CD4-positive, alpha-beta T cell treated with Interferon gamma for 1 hour (primary cell): ENCODE measurements at regions not wholly inside any gene's neighbourhood (a gene's known extent, or its start where the extent isn't known, plus 50 kb on each side); places are given as distances from the start of the nearest gene placed in this dataset.

Experiments used
- DNase-seq: peaks from one replicate; pipeline ENCODE4 v3.0.0-alpha.2; 2020

- DNase-seq, result no peak
These were observed 554.2 kb downstream of the TCERG1L start for GRCh38 chr10:130757271-130757670.

DNA sequence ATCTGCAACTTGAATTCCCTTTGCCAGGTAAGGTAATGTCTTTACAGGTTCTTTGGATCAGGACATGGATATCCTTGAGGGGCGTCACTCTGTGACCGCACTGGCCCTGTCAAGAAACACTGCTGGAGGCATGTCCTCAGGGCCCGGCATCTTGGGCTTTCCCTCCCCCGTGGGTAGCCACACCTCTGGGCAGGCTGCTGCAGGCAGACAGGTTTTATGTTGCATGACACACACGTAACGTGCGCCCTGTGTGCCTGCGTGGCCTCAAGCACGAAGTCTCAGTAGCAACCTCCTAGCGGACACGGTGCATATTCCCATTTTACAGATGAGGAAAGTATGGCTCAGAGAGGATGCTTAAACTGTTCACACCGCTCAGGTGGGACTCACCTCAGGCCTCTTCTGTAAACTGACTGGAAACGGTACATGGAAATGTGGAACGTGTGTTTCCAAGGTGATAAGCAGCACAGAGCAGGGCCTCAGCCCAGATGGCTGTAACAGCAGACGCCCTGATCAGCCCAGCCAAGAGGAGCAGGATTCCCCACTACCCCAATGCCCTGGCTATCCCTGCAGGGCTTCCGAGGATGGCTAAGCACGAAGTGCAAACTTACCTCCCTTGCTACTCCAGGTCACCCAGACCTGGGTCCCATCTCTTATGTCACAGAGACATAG, 553.6 kb downstream of the TCERG1L start:
- no peak for DNase-seq

GRCh38 chr10:130758529-130758928, 553.0 kb downstream of the TCERG1L start:
- DNase-seq, result no peak

- no peak for DNase-seq
These were observed 550.4 kb downstream of the TCERG1L start for GRCh38 chr10:130761032-130761575.

GRCh38 chr10:130761788-130762301, 549.7 kb downstream of the TCERG1L start:
- no peak for DNase-seq

DNA sequence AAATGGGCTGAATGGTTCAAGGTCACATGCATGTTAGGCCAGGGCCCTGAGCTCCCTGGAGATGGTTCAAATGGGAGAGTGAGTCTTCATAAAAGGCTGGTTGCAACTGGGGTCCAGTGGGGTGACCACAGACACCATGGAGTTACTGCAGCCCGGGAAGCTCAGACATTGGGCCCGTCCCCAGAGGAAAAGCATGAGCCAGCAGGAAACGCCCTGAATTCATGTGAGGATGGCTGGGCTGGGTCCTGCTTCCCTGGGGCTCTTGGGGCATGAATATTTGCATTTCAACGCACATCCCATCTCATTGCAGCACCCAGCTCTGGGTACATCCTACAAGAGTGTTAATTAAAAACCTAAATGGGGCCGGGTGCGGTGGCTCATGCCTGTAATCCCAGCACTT, 549.0 kb downstream of the TCERG1L start:
- DNase-seq, result no peak

- DNase-seq, result no peak
These were observed 548.5 kb downstream of the TCERG1L start for GRCh38 chr10:130763071-130763470.

- DNase-seq, result no peak
These were observed 548.0 kb downstream of the TCERG1L start for GRCh38 chr10:130763491-130763890.

GRCh38 chr10:130764651-130765050, 546.9 kb downstream of the TCERG1L start:
- no peak for DNase-seq

- no peak for DNase-seq
These were observed 545.5 kb downstream of the TCERG1L start for GRCh38 chr10:130766071-130766470.

DNA sequence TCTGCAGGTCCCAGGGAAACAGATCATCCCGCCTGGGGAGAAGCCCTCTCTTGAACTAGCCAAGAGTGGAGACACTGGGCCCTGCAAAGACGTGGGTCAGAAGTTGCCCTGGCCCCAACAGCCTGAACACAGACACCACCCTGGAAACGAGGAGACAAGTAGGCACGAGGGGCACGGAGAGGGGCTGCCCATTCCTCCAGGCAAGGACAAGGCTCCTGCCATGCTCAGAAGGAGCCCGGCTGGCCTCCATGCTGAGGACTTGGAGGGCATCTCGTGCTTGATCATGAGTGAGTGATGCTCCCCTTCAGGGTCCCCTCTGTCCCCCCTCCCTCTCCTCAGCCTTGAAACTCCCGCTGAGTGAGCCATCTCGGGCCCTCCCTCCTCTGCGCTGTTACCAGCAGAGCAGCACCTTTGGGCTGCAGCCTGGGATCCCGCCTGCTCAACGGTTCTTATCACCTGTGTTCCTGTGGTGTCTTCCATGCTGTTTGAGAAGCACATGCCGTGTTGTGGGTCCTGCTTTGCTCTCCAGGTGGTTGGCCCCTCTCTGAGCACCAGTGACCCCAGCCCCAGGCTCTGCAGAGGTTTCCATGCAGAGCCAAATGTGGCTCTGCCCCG, 544.3 kb downstream of the TCERG1L start:
- DNase-seq, result no peak

DNA sequence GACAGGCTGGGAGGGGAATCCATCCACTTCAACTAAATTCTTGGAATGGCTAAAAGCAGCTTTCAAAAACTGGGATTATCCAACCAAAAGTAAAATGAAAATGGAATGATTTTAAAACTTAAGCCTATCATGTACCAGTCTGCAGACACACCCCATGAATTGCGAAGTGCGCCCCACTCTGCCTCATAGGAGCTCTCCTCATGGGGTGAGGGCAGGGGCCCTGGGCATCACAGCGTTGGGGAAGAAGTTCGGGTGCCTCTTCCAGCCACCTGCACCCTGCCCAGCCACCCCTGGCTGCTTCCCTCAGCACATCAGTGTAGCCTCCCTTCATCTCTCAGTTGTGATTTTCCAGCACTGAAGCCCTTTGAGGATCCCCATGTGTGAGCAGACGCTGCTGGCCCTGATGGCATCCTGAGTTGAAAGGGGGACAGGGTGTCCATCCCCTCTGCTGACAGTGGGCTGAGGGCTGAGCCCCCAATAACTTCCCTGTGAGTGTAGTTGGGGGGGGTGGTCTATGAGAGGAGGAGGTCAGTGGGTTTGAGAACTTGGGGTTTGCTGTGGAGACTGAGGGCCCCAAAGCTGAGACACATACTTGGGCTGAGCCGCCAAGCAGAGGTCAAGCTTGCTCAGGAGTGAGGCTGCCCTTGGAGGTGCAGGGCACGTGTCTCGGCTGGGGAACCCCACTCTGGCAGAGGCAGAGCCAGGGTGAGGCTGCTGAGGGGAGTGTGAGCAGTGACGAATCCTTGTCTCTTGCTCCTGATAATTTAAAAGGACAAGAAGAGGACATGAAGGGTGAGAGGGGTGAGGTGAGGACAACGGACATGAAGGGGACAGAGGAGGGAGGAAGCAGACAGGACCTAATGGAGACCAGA, 542.1 kb downstream of the TCERG1L start:
- DNase-seq, result no peak

GRCh38 chr10:130770018-130770630, 541.4 kb downstream of the TCERG1L start:
- DNase-seq, result no peak

DNA sequence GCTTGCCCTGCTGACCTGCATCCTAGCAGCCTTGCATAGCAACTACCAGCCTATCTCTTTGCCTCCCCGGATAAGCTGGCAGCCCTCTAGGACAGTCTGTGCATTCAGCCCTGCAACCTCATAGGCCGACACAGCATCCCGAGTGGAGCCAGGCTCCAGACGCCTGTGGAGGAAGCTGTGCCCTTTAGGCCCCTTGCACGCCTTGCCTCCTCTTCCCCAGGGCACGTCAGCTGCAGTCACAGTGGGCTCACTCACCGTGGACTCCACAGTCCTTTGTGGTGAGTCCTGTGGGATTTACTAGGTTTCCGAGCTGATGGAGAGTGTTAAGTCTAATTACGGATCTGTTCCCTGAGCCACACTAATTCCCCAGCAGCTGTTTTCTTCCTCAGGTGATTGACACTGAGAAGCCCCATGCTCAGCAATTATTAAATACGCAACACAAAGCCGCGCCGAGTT, 540.0 kb downstream of the TCERG1L start:
- DNase-seq, result no peak

DNA sequence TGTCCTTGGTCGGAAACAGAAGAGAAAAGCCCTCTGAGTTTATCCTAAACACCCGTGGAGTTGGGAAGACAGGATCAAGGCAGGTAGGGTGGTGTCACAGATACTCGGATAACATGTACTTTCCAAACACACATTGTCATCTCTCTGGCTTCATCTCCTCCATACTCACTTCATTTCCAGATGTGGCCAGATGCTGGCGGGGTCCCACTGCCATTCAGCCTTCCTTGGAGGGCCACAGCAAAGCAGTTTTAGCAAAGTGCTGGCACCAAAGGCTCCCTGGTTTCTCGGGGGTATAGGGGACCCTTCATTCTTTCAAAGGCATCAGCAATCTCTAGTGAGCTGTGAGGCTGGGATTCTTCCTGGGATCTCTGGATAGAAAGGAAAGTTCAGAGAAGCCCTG, 539.5 kb downstream of the TCERG1L start:
- no peak for DNase-seq

DNA sequence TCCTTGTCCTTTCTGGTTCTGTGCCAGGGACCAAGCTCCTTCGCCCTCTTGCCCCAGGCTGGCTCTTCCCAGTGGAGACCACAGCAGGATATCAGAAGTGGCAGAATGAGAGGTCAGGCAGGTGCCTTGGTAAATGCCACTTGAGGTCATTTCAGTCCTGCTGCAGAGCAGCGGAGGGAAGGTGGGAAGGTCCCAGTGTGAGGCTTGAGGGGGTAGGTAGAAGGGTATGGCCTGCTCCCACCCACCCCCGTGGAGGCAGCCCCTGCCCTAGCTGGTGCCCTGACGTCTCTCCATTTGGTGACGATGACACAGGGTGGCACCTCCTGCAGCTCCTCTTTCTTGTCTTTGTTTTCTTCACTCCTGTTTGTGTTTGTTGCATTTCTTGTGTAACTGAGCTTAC, 538.8 kb downstream of the TCERG1L start:
- DNase-seq, result no peak

- no peak for DNase-seq
These were observed 537.6 kb downstream of the TCERG1L start for GRCh38 chr10:130773941-130774340.

DNA sequence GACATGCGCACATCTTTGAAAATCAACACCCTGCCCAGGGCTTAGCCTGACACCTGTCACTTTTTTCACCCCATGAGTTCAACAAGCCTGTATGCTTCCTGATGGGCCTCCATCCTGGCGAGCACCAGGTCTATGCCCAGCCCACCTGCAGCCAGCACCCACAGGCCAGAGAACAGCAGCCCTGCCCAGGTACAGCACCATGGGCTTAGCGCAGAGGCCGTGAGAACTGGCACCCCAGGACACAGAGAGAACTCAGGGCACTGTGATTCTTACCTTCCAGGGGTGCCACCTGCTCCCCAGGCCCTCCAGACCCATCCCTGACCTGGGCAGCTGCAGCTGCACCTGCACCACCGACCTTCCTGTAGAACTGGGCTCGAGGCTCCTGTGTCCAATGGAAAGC, 536.6 kb downstream of the TCERG1L start:
- DNase-seq, result no peak

DNA sequence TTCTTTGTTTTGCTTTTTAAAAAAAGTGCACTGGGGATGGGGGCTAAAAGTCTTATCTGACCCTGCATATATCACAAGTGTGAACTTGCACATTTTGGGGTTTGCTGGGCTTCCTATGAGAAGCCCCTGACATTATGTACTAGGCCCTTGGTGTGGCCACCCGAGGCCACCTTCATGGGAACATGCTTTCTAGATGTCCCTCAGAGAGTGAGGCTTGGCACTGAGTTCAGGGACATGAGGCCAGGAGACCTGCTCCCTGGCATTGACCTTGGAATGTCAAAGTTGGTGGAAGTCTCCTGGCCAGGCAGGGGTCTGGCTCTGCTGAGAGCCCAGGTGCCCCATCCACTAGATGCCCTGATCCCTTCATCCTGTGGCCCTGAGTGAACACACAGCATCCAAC, 536.2 kb downstream of the TCERG1L start:
- DNase-seq, result no peak

- no peak for DNase-seq
These were observed 534.8 kb downstream of the TCERG1L start for GRCh38 chr10:130776724-130777123.

DNA sequence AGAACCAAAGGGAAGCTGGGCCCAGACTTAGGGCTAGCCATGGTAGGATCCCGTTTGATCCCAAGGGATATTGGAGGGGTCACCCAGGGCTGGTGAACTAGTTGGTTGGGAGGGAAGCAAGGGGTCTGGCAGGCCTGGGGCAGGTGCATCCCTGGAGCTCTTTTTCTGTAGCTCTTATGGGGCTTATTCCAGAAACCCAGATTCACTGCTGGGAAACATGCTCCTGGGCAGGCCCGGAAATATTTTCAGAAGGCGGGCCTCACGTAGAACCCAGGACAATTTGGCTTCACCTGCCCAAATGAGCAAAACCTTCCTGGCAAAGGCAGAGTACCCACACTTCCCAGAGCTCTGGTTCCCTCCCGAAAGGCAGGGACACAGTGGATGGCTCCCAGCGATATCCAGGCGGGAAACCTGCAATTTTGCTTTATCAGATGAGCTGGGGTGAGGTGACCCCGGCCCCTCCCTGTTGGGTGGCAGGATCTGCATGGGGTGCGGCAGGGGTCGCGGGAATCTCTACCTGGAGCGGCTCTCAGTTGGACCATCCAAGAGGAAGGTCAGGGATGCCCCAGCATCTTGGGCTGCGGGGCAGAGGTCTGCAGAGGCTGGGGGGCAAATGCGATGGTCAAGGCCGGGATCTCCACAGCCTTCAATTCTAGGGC, 533.9 kb downstream of the TCERG1L start:
- no peak for DNase-seq

DNA sequence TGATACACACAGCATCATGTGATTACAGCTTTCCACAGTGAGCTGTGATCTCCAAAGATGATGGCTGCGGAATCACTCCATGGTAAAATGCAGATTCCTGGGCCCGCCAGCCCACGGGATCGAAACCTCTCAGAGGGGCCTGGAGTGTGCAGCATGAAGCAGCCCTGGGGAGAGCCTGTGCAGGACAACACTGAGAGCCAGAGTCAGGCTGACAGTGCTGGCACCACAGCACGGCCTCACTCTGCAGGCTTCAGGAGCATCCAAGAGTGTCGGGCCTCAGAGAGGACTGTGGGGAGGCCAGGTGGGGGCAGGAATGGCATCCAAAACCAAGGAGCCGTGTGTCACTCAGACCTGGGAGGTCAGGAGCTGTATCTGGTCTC, 533.4 kb downstream of the TCERG1L start:
- no peak for DNase-seq
